ENCODE measurements at regions not wholly inside any gene's neighbourhood (a gene's known extent, or its start where the extent isn't known, plus 50 kb on each side); places are given as distances from the start of the nearest gene placed in this dataset.

DNA sequence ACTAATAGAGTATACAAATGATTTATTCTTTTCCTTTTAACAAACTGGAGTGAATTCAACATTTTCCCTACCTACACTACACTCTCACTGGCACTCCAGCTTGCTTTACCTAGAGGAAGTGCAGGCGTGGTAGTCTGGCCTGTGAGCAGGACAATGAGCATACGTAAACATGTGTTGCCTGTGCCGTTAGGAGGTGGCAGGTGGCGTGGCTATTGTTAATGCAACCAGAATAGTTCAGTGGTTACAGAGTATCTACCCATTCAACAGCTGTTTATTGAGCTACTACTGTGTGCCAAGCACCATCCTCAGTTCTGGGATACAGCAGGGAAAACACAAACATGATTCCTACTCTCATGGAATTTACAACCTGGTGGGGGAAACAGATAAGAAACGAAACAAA lies 299.7 kb upstream of the KAZN start:
- TF ChIP-seq, protein P1, sequence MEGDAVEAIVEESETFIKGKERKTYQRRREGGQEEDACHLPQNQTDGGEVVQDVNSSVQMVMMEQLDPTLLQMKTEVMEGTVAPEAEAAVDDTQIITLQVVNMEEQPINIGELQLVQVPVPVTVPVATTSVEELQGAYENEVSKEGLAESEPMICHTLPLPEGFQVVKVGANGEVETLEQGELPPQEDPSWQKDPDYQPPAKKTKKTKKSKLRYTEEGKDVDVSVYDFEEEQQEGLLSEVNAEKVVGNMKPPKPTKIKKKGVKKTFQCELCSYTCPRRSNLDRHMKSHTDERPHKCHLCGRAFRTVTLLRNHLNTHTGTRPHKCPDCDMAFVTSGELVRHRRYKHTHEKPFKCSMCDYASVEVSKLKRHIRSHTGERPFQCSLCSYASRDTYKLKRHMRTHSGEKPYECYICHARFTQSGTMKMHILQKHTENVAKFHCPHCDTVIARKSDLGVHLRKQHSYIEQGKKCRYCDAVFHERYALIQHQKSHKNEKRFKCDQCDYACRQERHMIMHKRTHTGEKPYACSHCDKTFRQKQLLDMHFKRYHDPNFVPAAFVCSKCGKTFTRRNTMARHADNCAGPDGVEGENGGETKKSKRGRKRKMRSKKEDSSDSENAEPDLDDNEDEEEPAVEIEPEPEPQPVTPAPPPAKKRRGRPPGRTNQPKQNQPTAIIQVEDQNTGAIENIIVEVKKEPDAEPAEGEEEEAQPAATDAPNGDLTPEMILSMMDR (IDR thresholded peaks at IDR 0.05; ENCODE audit: poor library complexity) = no peak
- TF ChIP-seq EZH2 (IDR thresholded peaks at IDR 0.05; ENCODE audit: borderline replicate concordance) (no peak), EZH2phosphoT487 (IDR thresholded peaks at IDR 0.05; ENCODE audit: low read depth, severe bottlenecking, unreplicated experiment) (no peak)

Measured in hepatocyte (in vitro differentiated cells).